Loucy (cell line): ENCODE measurements at regions not wholly inside any gene's neighbourhood (a gene's known extent, or its start where the extent isn't known, plus 50 kb on each side); places are given as distances from the start of the nearest gene placed in this dataset.

Source experiments
- H2AFZ ChIP-seq: fragments of 200-600 bp; sonication (generic); 2 replicates; pipeline ENCODE4 v1.6.0; 2016; ENCODE audit warnings: antibody characterized with exemption, mild to moderate bottlenecking, low read length, moderate library complexity
- H3F3A ChIP-seq: fragments of 200-600 bp; 2 replicates; pipeline ENCODE4 v1.6.0; 2016; ENCODE audit warnings: antibody characterized with exemption, low read depth, mild to moderate bottlenecking
- H3K27me3 ChIP-seq: fragments of 200-600 bp; sonication (generic); 2 replicates; pipeline ENCODE4 v1.6.1; 2014; ENCODE audit warnings: low read length, mild to moderate bottlenecking; ENCODE audit not compliant: insufficient read depth, poor library complexity, severe bottlenecking
- H3K36me3 ChIP-seq: fragments of 200-600 bp; sonication (generic); 2 replicates; pipeline ENCODE4 v1.6.1; 2016; ENCODE audit warnings: low read length; ENCODE audit not compliant: insufficient read depth
- H3K4me1 ChIP-seq: fragments of 200-600 bp; sonication (generic); 2 replicates; pipeline ENCODE4 v1.5.1; 2014; ENCODE audit warnings: low read length, mild to moderate bottlenecking; ENCODE audit not compliant: insufficient read depth, poor library complexity, severe bottlenecking
- H3K4me2 ChIP-seq: fragments of 200-600 bp; sonication (generic); 2 replicates; pipeline ENCODE4 v1.6.0; 2014; ENCODE audit warnings: antibody characterized with exemption, low read length, low read depth, mild to moderate bottlenecking; ENCODE audit not compliant: poor library complexity, severe bottlenecking
- H3K4me3 ChIP-seq: fragments of 200-600 bp; sonication (generic); 2 replicates; pipeline ENCODE4 v1.5.1; 2014; ENCODE audit warnings: low read length, mild to moderate bottlenecking, mixed read lengths; ENCODE audit not compliant: poor library complexity, severe bottlenecking
- H3K79me2 ChIP-seq: fragments of 200-600 bp; sonication (generic); 2 replicates; pipeline ENCODE4 v1.6.1; 2014; ENCODE audit warnings: low read length; ENCODE audit not compliant: insufficient read depth
- H3K9ac ChIP-seq: fragments of 200-600 bp; sonication (generic); 2 replicates; pipeline ENCODE4 v1.6.0; 2014; ENCODE audit warnings: mild to moderate bottlenecking, low read depth, low read length, moderate library complexity; ENCODE audit not compliant: poor library complexity, severe bottlenecking
- H3K9me2 ChIP-seq: fragments of 200-600 bp; sonication (generic); replicated peaks from 2 replicates; pipeline ENCODE4 v1.6.1; 2016; ENCODE audit warnings: low read depth, low read length, mixed read lengths
- H3K9me3 ChIP-seq: fragments of 200-600 bp; sonication (generic); 2 replicates; pipeline ENCODE4 v1.6.1; 2014; ENCODE audit warnings: mild to moderate bottlenecking, antibody characterized with exemption, low read length, low read depth; ENCODE audit not compliant: insufficient read depth
- H4K20me1 ChIP-seq: fragments of 200-600 bp; sonication (generic); 2 replicates; pipeline ENCODE4 v1.6.0; 2014; ENCODE audit warnings: antibody characterized with exemption, low read length, mild to moderate bottlenecking; ENCODE audit not compliant: insufficient read depth, poor library complexity, severe bottlenecking
- EZH2phosphoT487 ChIP-seq: fragments of 200-600 bp; IDR thresholded peaks from 2 replicates; pipeline ENCODE4 v1.6.1; 2018; ENCODE audit warnings: antibody characterized with exemption, mild to moderate bottlenecking, moderate library complexity, borderline replicate concordance
- TF ChIP-seq, protein P1 (sequence below): fragments of 200-600 bp; sonication (generic); conservative IDR thresholded peaks from 2 replicates; pipeline ENCODE4 v1.5.1; 2014; ENCODE audit warnings: mild to moderate bottlenecking, antibody characterized with exemption, low read length

- no peak overlapping the region for H3K4me3 ChIP-seq
- H4K20me1 ChIP-seq, result no peaks in the 10 kb centered on the region
- H3K79me2 ChIP-seq, result no peaks in the 10 kb centered on the region
- no peaks in the 10 kb centered on the region for H3K36me3 ChIP-seq
- no peaks in the 10 kb centered on the region for H3K27me3 ChIP-seq
- no peaks in the 10 kb centered on the region for H3K9me2 ChIP-seq
- TF ChIP-seq, protein P1, sequence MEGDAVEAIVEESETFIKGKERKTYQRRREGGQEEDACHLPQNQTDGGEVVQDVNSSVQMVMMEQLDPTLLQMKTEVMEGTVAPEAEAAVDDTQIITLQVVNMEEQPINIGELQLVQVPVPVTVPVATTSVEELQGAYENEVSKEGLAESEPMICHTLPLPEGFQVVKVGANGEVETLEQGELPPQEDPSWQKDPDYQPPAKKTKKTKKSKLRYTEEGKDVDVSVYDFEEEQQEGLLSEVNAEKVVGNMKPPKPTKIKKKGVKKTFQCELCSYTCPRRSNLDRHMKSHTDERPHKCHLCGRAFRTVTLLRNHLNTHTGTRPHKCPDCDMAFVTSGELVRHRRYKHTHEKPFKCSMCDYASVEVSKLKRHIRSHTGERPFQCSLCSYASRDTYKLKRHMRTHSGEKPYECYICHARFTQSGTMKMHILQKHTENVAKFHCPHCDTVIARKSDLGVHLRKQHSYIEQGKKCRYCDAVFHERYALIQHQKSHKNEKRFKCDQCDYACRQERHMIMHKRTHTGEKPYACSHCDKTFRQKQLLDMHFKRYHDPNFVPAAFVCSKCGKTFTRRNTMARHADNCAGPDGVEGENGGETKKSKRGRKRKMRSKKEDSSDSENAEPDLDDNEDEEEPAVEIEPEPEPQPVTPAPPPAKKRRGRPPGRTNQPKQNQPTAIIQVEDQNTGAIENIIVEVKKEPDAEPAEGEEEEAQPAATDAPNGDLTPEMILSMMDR, result no peak
- TF ChIP-seq EZH2phosphoT487, result no peak
- no peaks in the 10 kb centered on the region for H3K9me3 ChIP-seq
- no peak overlapping the region for H3K9ac ChIP-seq
- H3K4me2 ChIP-seq, result no peak overlapping the region
- H2AFZ ChIP-seq, result no peak overlapping the region
- H3F3A ChIP-seq, result no peaks in the 10 kb centered on the region
- H3K4me1 ChIP-seq, result no peaks in the 10 kb centered on the region
Measured at GRCh38 chr9:104247899-104248460, 153.9 kb downstream of the SMC2 start.

- TF ChIP-seq, protein P1, result no peak
- TF ChIP-seq EZH2phosphoT487, result no peak
- Histone ChIP-seq H3K27me3 (no peaks in the 10 kb centered on the region), H3K79me2 (no peaks in the 10 kb centered on the region), H3K36me3 (no peaks in the 10 kb centered on the region), H3K9me2 (no peaks in the 10 kb centered on the region), H2AFZ (no peak overlapping the region), H3K9ac (no peak overlapping the region), H4K20me1 (no peaks in the 10 kb centered on the region), H3K4me2 (no peak overlapping the region), H3K9me3 (0 out of 2 replicates have a peak, but pooled peaks cover 3% of the 10 kb centered on the region), H3K4me3 (no peak overlapping the region), H3F3A (no peaks in the 10 kb centered on the region), H3K4me1 (no peaks in the 10 kb centered on the region)
Measured at GRCh38 chr9:104256031-104256695, 162.1 kb downstream of the SMC2 start.

- H3K4me1 ChIP-seq, result no peaks in the 10 kb centered on the region
- H3K9me2 ChIP-seq, result no peaks in the 10 kb centered on the region
- H3K9ac ChIP-seq, result no peak overlapping the region
- H3K4me3 ChIP-seq, result no peak overlapping the region
- no peaks in the 10 kb centered on the region for H3K27me3 ChIP-seq
- H4K20me1 ChIP-seq, result no peaks in the 10 kb centered on the region
- no peak overlapping the region for H2AFZ ChIP-seq
- no peak overlapping the region for H3K4me2 ChIP-seq
- no peaks in the 10 kb centered on the region for H3K79me2 ChIP-seq
- 0 out of 2 replicates have a peak, but pooled peaks cover 3% of the 10 kb centered on the region for H3K9me3 ChIP-seq
- no peaks in the 10 kb centered on the region for H3F3A ChIP-seq
- no peak for TF ChIP-seq EZH2phosphoT487
- TF ChIP-seq, protein P1, result no peak
- H3K36me3 ChIP-seq, result no peaks in the 10 kb centered on the region
Measured at GRCh38 chr9:104256696-104257062, 162.6 kb downstream of the SMC2 start.
